Smooth muscle cell (in vitro differentiated cells): ENCODE measurements at regions not wholly inside any gene's neighbourhood (a gene's known extent, or its start where the extent isn't known, plus 50 kb on each side); places are given as distances from the start of the nearest gene placed in this dataset.

Experiments used
- DNase-seq: peaks from one replicate; lab custom pipeline; 2025; ENCODE audit not compliant: unreplicated experiment; lab: John Stamatoyannopoulos, UW
- H2AFZ ChIP-seq: fragments of 200-600 bp; sonication (generic); 2 replicates; pipeline ENCODE4 v1.6.0; 2016; ENCODE audit warnings: antibody characterized with exemption, low read depth, mild to moderate bottlenecking
- H3F3A ChIP-seq: fragments of 200-600 bp; sonication (generic); 2 replicates; pipeline ENCODE4 v1.6.0; 2017; ENCODE audit warnings: antibody characterized with exemption, low read depth
- H3K27ac ChIP-seq: fragments of 200-600 bp; sonication (generic); 2 replicates; pipeline ENCODE4 v1.5.1; 2016; ENCODE audit warnings: low read depth, mild to moderate bottlenecking
- H3K27me3 ChIP-seq: fragments of 200-600 bp; sonication (generic); 2 replicates; pipeline ENCODE4 v1.6.1; 2016; ENCODE audit warnings: low read depth, mild to moderate bottlenecking
- H3K36me3 ChIP-seq: fragments of 200-600 bp; sonication (generic); 2 replicates; pipeline ENCODE4 v1.5.1; 2016; ENCODE audit warnings: low read depth
- H3K4me1 ChIP-seq: fragments of 200-600 bp; sonication (generic); 2 replicates; pipeline ENCODE4 v1.5.1; 2016; ENCODE audit warnings: low read depth
- H3K4me2 ChIP-seq: fragments of 200-600 bp; sonication (generic); 2 replicates; pipeline ENCODE4 v1.6.0; 2016; ENCODE audit warnings: mild to moderate bottlenecking
- H3K4me3 ChIP-seq: fragments of 200-600 bp; sonication (generic); 2 replicates; pipeline ENCODE4 v1.5.1; 2016; ENCODE audit warnings: mild to moderate bottlenecking
- H3K79me2 ChIP-seq: fragments of 200-600 bp; sonication (generic); 2 replicates; pipeline ENCODE4 v1.6.0; 2016; ENCODE audit warnings: low read depth, mild to moderate bottlenecking
- H3K9ac ChIP-seq: fragments of 200-600 bp; sonication (generic); 2 replicates; pipeline ENCODE4 v1.6.0; 2016; ENCODE audit warnings: low read depth
- H3K9me3 ChIP-seq: fragments of 200-600 bp; sonication (generic); replicated peaks from 2 replicates; pipeline ENCODE4 v1.5.1; 2016; ENCODE audit warnings: low read depth
- H4K20me1 ChIP-seq: fragments of 200-600 bp; sonication (generic); 2 replicates; pipeline ENCODE4 v1.6.0; 2016; ENCODE audit warnings: low read depth
- CTCF ChIP-seq: fragments of 200-600 bp; sonication (generic); IDR thresholded peaks from 2 replicates; pipeline ENCODE4 v1.5.1; 2017; ENCODE audit warnings: borderline replicate concordance, mild to moderate bottlenecking, antibody characterized with exemption; ENCODE audit not compliant: insufficient read depth, poor library complexity, severe bottlenecking
- WGBS: methylation state at CpG from one replicate; pipeline ENCODE4 v1.1.7; 2016; ENCODE audit warnings: low lambda C conversion rate; 5-methylcytosine and 5-hydroxymethylcytosine counted together

- H3K27ac ChIP-seq: no peak overlapping the region
- 94% methylated on average over 1 of the region's 1 CpG for WGBS
- H4K20me1 ChIP-seq: no peaks in the 10 kb centered on the region
- no peak for TF ChIP-seq CTCF
- no peak overlapping the region for H3K4me3 ChIP-seq
- no peaks in the 10 kb centered on the region for H3K79me2 ChIP-seq
- H3F3A ChIP-seq: no peaks in the 10 kb centered on the region
- H3K27me3 ChIP-seq: no peaks in the 10 kb centered on the region
- H3K4me1 ChIP-seq: no peaks in the 10 kb centered on the region
- no peak for DNase-seq
- no peaks in the 10 kb centered on the region for H3K9me3 ChIP-seq
- H3K9ac ChIP-seq: no peak overlapping the region
- no peak overlapping the region for H2AFZ ChIP-seq
- no peaks in the 10 kb centered on the region for H3K36me3 ChIP-seq
- no peak overlapping the region for H3K4me2 ChIP-seq
Measured at GRCh38 chr5:104763216-104763615, 1200.6 kb upstream of the NUDT12 start.

- Histone ChIP-seq H3K27me3 (no peaks in the 10 kb centered on the region), H3K4me2 (no peak overlapping the region), H3K4me3 (no peak overlapping the region), H4K20me1 (no peaks in the 10 kb centered on the region), H3F3A (no peaks in the 10 kb centered on the region), H3K4me1 (no peaks in the 10 kb centered on the region), H3K36me3 (no peaks in the 10 kb centered on the region), H3K9me3 (no peaks in the 10 kb centered on the region), H3K27ac (no peak overlapping the region), H3K79me2 (no peaks in the 10 kb centered on the region), H2AFZ (no peak overlapping the region), H3K9ac (no peak overlapping the region)
- WGBS: 96% methylated on average over 1 of the region's 1 CpG
- TF ChIP-seq CTCF: no peak
- no peak for DNase-seq
Measured at GRCh38 chr5:104757915-104758314, 1195.3 kb upstream of the NUDT12 start.

- Histone ChIP-seq H3K36me3 (no peaks in the 10 kb centered on the region), H4K20me1 (no peaks in the 10 kb centered on the region), H3K4me1 (no peaks in the 10 kb centered on the region), H3K4me3 (no peak overlapping the region), H3K9ac (no peak overlapping the region), H3K79me2 (no peaks in the 10 kb centered on the region), H3K4me2 (no peak overlapping the region), H3K9me3 (no peaks in the 10 kb centered on the region), H3K27ac (no peak overlapping the region), H3K27me3 (no peaks in the 10 kb centered on the region), H3F3A (no peaks in the 10 kb centered on the region), H2AFZ (no peak overlapping the region)
- WGBS: 94% methylated on average over 2 of the region's 2 CpGs
- DNase-seq: no peak
- TF ChIP-seq CTCF: no peak
Measured at GRCh38 chr5:104755806-104756205, 1193.2 kb upstream of the NUDT12 start.

DNA sequence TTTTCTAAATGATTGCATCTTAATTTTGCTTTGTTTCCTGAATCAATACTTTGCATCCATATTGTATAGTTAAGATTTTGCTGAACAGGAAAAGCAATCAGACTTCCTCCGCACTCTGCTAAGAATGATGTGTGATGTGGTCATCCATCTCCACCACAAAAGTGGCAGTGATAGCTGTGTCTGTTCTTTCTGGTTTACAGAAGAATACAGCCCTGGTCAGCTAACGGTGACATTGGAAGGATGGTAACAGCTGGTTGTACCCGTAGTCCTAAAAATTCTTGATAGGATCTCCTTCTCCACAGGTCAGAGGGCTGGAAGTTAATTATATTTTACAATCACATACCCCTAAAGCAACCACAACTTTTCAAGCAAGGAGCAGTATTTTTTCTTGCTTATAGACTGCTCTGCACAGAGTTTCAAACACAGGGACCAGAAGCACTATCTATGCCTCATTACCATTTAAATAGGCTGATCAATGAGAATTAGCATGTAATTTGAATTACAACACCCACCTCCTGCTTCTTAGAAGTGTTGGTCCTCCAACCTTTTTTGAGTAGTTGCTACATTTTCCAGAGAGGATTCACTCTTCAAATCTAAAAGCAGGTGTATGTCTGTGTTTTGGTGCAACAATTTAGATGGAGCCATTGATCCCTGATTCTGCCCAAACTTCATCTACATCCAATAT, 1191.9 kb upstream of the NUDT12 start:
- no peak for DNase-seq
- H3K36me3 ChIP-seq: no peaks in the 10 kb centered on the region
- H4K20me1 ChIP-seq: no peaks in the 10 kb centered on the region
- WGBS: 62% methylated on average over 3 of the region's 3 CpGs
- no peak overlapping the region for H2AFZ ChIP-seq
- no peak overlapping the region for H3K4me3 ChIP-seq
- no peaks in the 10 kb centered on the region for H3K4me1 ChIP-seq
- no peak overlapping the region for H3K4me2 ChIP-seq
- H3K27ac ChIP-seq: no peak overlapping the region
- H3K9ac ChIP-seq: no peak overlapping the region
- H3K79me2 ChIP-seq: no peaks in the 10 kb centered on the region
- no peaks in the 10 kb centered on the region for H3K27me3 ChIP-seq
- no peak for TF ChIP-seq CTCF
- H3F3A ChIP-seq: no peaks in the 10 kb centered on the region
- H3K9me3 ChIP-seq: no peaks in the 10 kb centered on the region
